Activated naive CD8-positive, alpha-beta T cell treated with anti-CD3 and anti-CD28 coated beads for 36 hours (primary cell): ENCODE measurements at regions not wholly inside any gene's neighbourhood (a gene's known extent, or its start where the extent isn't known, plus 50 kb on each side); places are given as distances from the start of the nearest gene placed in this dataset.

Experiments
- DNase-seq: peaks from one replicate; pipeline ENCODE4 v3.0.0; 2021
- H3K27ac Mint-ChIP-seq: one replicate; pipeline ENCODE4 v1.8.0; 2022; ENCODE audit warnings: mild to moderate bottlenecking, moderate library complexity, mixed read lengths
- H3K27me3 Mint-ChIP-seq: one replicate; pipeline ENCODE4 v1.8.0; 2022; ENCODE audit warnings: mild to moderate bottlenecking, mixed read lengths
- H3K36me3 Mint-ChIP-seq: one replicate; pipeline ENCODE4 v1.8.0; 2021; ENCODE audit warnings: mild to moderate bottlenecking, mixed read lengths
- H3K4me1 Mint-ChIP-seq: one replicate; pipeline ENCODE4 v1.8.0; 2021; ENCODE audit warnings: mixed read lengths
- H3K4me3 Mint-ChIP-seq: one replicate; pipeline ENCODE4 v1.8.0; 2022; ENCODE audit warnings: mild to moderate bottlenecking, moderate library complexity, mixed read lengths
- H3K9me3 Mint-ChIP-seq: one replicate; pipeline ENCODE4 v1.8.0; 2022; ENCODE audit warnings: mixed read lengths

DNA sequence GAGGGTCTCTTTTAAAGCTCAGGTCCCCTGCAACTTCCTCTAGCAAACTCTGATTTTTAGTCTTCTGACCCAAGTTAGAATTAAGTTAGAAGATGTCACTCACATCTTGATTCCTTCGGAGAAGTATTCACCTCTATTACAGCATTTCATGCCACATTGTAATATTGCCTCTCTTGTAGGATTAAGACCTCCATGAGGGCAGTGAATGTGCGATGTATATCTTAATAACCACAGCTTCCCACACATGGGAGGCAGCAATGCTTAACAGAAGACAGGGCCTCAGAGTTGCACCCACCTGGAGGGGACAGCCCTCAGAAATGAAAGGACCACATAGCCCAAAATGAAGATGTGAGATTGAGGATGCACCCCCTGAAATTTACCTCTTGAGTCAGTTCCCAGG lies 270.3 kb downstream of the HTR7 start:
- no peak overlapping the region for H3K27ac Mint-ChIP-seq
- no peaks in the 10 kb centered on the region for H3K36me3 Mint-ChIP-seq
- no peaks in the 10 kb centered on the region for H3K4me1 Mint-ChIP-seq
- no peaks in the 10 kb centered on the region for H3K9me3 Mint-ChIP-seq
- no peak for DNase-seq
- H3K27me3 Mint-ChIP-seq, result peaks cover 25% of the 10 kb centered on the region
- H3K4me3 Mint-ChIP-seq, result no peak overlapping the region

DNA sequence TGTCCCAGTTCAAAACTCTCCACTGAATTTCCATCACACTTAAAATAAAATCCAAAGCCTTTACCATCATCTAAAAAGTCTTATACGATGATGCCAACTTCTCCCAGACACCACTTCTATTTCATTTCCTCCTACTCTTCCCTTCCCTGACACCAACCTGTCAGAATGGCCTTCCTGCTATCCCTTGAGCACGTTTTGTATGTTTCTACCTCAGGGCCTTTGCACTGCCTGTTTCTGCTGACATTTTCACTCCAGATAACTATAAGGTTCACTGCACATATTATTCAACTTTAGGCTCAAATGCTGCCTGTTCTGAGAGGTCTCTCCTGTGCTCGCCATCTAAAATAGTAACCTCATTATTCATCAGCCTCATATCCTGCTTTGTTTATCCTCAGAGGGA lies 269.6 kb downstream of the HTR7 start:
- Mint-ChIP-seq H3K27ac (no peak overlapping the region), H3K27me3 (peaks cover 19% of the 10 kb centered on the region), H3K36me3 (no peaks in the 10 kb centered on the region), H3K9me3 (no peaks in the 10 kb centered on the region), H3K4me3 (no peak overlapping the region), H3K4me1 (no peaks in the 10 kb centered on the region)
- no peak for DNase-seq

DNA sequence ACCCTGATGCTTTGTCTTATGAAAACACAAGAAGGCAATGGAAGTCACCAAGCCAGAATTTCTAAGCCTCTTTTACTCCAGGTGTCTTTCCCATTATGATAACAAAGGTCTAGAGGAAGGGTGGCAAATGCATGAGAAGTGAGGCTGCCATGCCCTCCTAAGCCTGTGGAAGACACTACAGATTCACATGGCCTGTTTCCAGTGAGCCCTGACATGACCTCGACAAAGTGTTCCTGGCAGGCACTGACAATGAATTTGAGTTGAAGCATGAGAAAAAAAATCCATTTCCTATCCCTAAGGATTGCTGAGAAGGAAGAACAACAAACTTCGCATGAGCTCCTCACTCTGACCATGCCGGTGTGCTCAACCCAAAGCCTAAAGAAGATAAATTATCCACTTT lies 268.0 kb downstream of the HTR7 start:
- no peak overlapping the region for H3K4me3 Mint-ChIP-seq
- no peak overlapping the region for H3K27ac Mint-ChIP-seq
- peaks cover 17% of the 10 kb centered on the region for H3K27me3 Mint-ChIP-seq
- H3K9me3 Mint-ChIP-seq, result no peaks in the 10 kb centered on the region
- H3K4me1 Mint-ChIP-seq, result no peaks in the 10 kb centered on the region
- DNase-seq, result no peak
- H3K36me3 Mint-ChIP-seq, result no peaks in the 10 kb centered on the region

DNA sequence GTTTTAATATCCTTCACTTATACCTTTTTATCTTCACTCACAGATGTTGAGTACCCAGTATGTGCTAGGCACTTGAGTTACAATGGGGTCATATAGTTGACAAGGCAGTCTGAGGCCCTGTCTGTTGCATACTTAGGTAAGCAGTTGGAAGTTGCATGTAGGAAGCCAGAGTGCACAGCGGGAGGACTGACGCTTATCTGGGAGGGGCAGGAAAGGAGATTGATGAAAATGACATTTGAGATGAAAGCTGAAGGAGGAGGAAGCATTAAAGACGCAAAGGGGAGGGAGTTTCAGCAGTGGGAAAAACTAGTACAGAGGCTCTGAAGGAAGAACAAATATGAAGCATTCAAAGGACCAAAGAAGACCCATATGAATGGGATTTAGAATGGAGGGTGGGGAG lies 266.2 kb downstream of the HTR7 start:
- no peak overlapping the region for H3K4me3 Mint-ChIP-seq
- DNase-seq, result no peak
- no peak overlapping the region for H3K27ac Mint-ChIP-seq

DNA sequence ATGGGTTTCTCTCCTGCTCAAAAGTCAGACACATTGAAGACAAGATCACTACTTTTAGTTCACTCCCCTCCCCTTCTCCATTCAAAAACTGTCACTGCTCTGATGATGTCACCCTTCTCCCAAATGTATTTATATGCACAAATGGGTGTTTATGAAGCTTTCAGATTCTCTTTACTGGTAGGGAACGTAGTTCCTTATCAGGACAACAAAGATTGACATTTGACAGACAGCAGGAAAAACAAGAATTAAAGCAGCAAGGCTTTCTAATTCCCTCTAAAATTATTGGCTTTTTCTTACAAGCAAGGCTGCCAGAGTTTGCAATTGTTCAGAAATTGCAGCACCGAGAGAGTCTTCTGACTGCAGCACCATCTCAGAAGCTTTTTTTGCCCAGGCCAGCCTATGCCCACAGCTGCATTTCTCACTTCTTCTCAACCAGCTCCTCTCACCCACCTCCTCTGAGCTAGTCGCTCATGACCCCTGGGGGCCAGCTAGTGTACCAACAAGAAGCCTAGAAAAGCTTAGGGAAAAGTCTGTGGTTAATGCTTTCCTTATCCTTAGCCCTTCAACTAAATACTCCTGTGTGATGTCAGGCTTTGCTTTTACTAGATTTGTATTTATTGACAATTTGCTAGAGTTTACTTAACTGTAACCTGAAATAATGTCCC lies 265.1 kb downstream of the HTR7 start:
- Mint-ChIP-seq H3K27ac (no peak overlapping the region), H3K36me3 (no peaks in the 10 kb centered on the region), H3K4me1 (no peaks in the 10 kb centered on the region), H3K9me3 (no peaks in the 10 kb centered on the region), H3K4me3 (no peak overlapping the region), H3K27me3 (peaks cover 13% of the 10 kb centered on the region)
- DNase-seq, result no peak

More for the DNA sequence above, 266.2 kb downstream of the HTR7 start:
- H3K4me1 Mint-ChIP-seq, result no peaks in the 10 kb centered on the region
- H3K9me3 Mint-ChIP-seq, result no peaks in the 10 kb centered on the region
- H3K27me3 Mint-ChIP-seq, result peaks cover 14% of the 10 kb centered on the region
- H3K36me3 Mint-ChIP-seq, result no peaks in the 10 kb centered on the region

DNA sequence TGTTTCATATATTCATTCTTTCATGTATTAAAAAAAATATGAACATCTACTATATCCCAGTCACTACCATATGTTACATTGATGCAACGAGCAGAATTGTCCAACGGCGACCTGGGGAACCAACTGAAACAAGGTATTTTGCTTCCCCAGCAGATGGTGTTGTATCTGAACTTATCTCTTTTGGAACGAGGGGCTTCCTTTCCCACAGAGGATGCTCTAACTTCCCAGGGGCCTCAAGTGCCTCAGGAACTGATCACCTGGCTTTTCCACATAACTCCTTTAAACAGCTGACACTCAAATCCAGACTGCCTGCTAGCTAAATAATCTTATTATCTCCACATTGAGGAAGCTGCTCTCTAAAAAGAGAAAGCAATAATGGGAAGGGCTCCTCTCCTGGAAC lies 259.3 kb downstream of the HTR7 start:
- DNase-seq, result no peak
- H3K9me3 Mint-ChIP-seq, result no peaks in the 10 kb centered on the region
- no peaks in the 10 kb centered on the region for H3K36me3 Mint-ChIP-seq
- H3K4me3 Mint-ChIP-seq, result no peak overlapping the region
- no peaks in the 10 kb centered on the region for H3K27me3 Mint-ChIP-seq
- H3K27ac Mint-ChIP-seq, result no peak overlapping the region
- H3K4me1 Mint-ChIP-seq, result no peaks in the 10 kb centered on the region

DNA sequence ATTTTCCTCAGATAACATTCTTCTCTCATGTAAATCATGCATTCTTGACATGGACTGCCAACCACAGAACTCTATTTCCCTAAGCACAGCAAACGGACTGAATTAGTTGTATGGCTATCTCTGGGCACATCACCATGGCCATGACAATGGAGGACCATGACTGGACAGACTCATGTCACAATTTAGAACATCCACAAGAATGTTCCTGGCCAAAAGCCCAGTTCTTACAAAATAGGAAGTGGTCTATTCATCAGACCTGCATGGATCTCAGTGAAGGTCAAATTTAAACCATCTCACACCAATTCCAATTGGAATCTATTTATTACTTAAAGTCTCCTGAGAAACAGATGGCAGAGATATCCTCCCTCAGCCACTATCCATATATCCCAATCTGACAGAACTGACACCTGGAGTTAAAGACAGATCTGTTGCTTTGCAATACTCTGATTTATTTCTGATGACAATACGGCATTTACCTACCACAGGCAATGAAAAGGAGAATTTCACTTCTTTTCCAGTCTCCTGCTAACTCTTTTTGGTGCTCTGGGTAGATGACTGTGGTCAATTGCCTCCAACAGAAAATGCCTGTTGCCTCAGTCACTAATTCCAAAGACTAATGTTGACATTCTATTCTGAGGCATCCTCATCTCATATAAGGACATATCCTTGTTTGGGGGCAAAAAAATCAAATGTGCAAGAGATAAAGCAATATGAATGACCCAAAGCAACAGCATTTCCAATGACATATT lies 254.8 kb downstream of the HTR7 start:
- Mint-ChIP-seq H3K9me3 (peaks cover 2% of the 10 kb centered on the region), H3K4me1 (no peaks in the 10 kb centered on the region), H3K27ac (no peak overlapping the region), H3K27me3 (no peaks in the 10 kb centered on the region), H3K36me3 (no peaks in the 10 kb centered on the region), H3K4me3 (no peak overlapping the region)
- DNase-seq, result no peak

DNA sequence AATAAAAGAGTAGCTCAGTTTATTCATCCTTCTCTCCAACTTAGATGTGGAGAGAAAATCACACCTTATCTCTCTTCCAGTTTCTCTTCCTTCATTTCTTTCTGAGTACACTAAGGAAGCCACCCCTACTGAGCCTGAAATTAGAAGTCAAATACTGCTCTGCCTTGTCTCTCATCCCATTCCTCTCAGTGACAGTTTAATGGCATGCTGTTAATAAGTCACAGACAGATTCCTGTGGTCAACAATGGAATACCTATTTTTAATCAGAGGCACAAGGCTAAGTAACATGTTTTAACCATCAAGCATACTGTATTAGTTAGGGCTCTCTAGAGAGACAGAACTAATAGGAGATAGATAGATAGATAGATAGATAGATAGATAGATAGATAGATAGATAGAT lies 253.2 kb downstream of the HTR7 start:
- H3K9me3 Mint-ChIP-seq, result peaks cover 2% of the 10 kb centered on the region
- no peak overlapping the region for H3K4me3 Mint-ChIP-seq
- H3K27ac Mint-ChIP-seq, result no peak overlapping the region
- no peak for DNase-seq
- no peaks in the 10 kb centered on the region for H3K27me3 Mint-ChIP-seq
- no peaks in the 10 kb centered on the region for H3K4me1 Mint-ChIP-seq
- H3K36me3 Mint-ChIP-seq, result no peaks in the 10 kb centered on the region

DNA sequence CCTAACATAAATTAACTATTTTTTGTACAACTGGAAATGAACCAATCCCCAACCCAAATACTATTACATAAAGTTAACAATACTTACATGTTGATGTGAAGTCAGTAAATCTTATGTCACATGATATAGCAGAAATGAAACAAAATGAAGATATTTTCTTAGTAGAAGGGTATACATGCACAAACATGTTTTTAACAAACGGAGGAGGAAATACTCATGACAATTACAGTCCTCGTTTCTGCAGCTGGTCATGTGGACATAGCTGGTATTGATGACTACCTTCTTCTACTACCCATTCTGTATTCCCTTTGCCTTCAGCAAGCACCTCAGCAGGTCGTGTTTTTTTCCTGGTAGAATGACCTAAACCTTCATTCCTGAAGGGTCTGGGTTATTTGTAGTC lies 252.3 kb downstream of the HTR7 start:
- H3K36me3 Mint-ChIP-seq, result no peaks in the 10 kb centered on the region
- H3K4me3 Mint-ChIP-seq, result no peak overlapping the region
- H3K27me3 Mint-ChIP-seq, result no peaks in the 10 kb centered on the region
- peaks cover 2% of the 10 kb centered on the region for H3K9me3 Mint-ChIP-seq
- H3K4me1 Mint-ChIP-seq, result no peaks in the 10 kb centered on the region
- H3K27ac Mint-ChIP-seq, result no peak overlapping the region
- DNase-seq, result no peak

DNA sequence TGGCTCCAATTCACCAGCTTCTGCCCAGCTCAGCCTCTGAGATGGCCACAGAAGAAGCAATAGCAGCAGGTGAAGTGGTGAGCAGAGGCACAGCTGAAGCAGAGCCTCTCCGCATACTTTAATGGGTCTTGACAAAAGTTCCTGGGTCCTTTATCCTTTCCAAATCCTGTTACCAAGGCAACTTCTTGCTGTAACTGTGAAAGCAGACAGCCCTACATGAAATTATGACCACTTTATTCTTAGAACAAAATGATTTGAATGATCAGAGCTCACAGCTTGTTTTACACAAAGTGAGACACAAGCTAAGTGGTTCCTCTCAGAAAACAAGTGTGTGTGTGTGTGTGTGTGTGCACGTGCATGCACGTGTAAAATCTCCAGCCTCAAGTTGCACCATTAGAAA lies 245.6 kb downstream of the HTR7 start:
- Mint-ChIP-seq H3K36me3 (no peaks in the 10 kb centered on the region), H3K4me1 (no peaks in the 10 kb centered on the region), H3K27ac (no peak overlapping the region), H3K4me3 (no peak overlapping the region), H3K27me3 (no peaks in the 10 kb centered on the region), H3K9me3 (no peaks in the 10 kb centered on the region)
- no peak for DNase-seq

DNA sequence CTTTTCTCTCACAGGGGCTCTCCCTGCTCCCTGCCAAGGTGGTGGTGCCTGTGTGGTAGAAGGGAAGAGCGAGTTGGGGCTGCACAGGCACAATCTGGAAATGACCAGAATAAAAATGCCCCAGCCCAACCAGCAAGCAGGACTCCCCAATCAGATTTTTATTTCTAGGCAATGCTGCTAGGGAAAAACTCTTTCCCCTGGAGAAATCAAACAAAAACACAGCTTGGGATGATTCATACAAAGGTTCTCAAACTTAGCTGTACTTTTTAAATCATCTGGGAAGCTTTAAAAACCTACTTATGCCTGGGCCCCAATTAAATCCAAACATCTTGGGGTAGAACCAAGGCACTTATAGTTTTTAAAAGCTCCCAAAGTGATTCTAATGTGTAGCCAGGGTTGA lies 243.2 kb downstream of the HTR7 start:
- H3K27me3 Mint-ChIP-seq, result no peaks in the 10 kb centered on the region
- H3K27ac Mint-ChIP-seq, result no peak overlapping the region
- H3K9me3 Mint-ChIP-seq, result no peaks in the 10 kb centered on the region
- H3K4me1 Mint-ChIP-seq, result no peaks in the 10 kb centered on the region
- no peak for DNase-seq
- no peaks in the 10 kb centered on the region for H3K36me3 Mint-ChIP-seq
- H3K4me3 Mint-ChIP-seq, result no peak overlapping the region

DNA sequence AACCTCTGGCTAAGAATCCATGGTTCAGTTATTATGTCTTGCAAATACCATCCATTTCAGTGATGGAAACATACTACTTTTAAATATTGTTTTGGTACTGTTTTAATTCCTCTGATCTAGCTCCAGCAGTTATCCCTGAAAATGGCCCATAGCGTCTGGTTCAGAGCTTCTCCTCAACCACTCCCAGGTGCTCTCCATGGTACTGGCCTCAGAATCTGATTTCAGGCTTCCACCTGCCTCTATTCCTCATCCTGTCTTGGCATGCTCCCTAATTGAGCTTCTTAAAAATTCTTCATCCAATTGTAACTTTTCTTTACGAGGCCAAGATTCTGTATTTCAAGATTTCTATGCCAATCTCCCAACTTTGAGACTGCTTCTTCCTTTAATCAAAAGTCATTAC lies 236.3 kb downstream of the HTR7 start:
- DNase-seq, result no peak
- Mint-ChIP-seq H3K27me3 (peaks cover 8% of the 10 kb centered on the region), H3K9me3 (no peaks in the 10 kb centered on the region), H3K4me1 (no peaks in the 10 kb centered on the region), H3K27ac (no peak overlapping the region), H3K4me3 (no peak overlapping the region), H3K36me3 (no peaks in the 10 kb centered on the region)

DNA sequence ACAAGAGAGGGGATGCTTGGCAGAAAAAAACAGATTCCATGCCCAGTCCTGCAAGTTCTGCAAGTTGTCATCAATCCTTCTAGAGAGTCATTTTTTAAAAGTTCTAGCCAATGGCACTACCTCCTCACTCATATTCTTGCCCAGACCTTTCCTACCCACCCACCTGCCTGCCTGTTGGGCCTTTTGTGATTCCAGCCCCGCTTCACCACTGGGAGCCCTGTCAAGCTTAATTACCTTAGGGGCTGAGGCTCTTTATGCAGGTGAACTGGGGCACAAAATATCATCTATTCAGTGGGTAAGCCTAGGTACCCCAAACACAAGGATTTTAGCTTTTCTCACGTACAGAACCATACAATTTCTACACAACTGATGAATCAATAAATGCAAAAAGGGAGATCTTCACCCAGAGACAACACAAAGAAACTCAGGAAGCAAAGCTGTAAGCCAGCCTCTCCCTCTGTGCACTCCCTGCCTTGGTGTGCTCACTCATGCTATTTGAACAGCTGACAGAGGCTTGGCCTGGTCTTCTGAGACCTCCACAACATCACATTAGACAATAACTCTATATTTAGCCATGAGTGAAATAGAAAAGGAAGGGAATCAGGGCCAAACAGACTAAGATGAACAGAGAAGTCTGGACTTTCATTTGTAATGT lies 222.6 kb downstream of the HTR7 start:
- no peaks in the 10 kb centered on the region for H3K36me3 Mint-ChIP-seq
- no peaks in the 10 kb centered on the region for H3K9me3 Mint-ChIP-seq
- DNase-seq, result no peak
- no peak overlapping the region for H3K27ac Mint-ChIP-seq
- H3K27me3 Mint-ChIP-seq, result peaks cover 4% of the 10 kb centered on the region
- H3K4me3 Mint-ChIP-seq, result no peak overlapping the region
- no peaks in the 10 kb centered on the region for H3K4me1 Mint-ChIP-seq

DNA sequence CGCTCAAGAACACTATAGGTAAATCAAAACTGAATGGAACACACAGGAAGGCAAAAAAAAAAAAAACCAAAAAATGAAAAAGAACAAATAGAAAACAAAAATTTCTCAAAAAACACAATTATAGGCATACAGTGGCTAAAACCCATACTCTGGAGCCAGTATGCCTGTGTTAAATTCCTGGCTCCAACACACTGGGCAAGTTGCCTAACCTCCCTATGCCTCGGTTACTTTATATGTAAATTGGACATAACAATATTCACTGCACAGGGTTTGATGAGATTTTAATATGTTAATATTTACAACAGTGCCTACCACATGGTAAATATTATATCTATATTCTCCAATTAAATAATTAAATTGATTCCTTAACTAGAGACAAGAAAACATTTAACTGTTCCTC lies 217.1 kb downstream of the HTR7 start:
- H3K27ac Mint-ChIP-seq, result no peak overlapping the region
- H3K4me1 Mint-ChIP-seq, result no peaks in the 10 kb centered on the region
- H3K9me3 Mint-ChIP-seq, result no peaks in the 10 kb centered on the region
- H3K4me3 Mint-ChIP-seq, result no peak overlapping the region
- H3K36me3 Mint-ChIP-seq, result no peaks in the 10 kb centered on the region
- peaks cover 4% of the 10 kb centered on the region for H3K27me3 Mint-ChIP-seq
- DNase-seq, result no peak

DNA sequence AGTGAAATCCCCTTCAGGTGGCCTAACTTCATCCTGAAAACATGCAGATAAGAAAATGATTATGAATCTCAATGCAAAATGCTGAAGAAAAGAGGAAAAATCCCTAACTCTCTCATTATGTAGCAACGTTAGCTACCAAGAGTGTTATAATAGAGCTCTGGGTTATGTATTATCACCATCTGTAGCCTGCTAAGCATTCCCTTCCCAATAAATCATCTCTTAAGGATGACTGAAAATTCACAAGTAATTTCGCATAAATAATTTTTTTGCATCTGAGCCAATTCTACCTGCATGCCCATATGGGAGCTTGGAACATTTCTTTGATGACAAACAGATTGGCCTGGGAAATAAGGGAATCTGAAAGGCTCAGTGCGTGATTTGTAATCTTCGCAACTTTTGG lies 216.1 kb downstream of the HTR7 start:
- no peaks in the 10 kb centered on the region for H3K9me3 Mint-ChIP-seq
- DNase-seq, result no peak
- H3K27ac Mint-ChIP-seq, result no peak overlapping the region
- H3K4me1 Mint-ChIP-seq, result no peaks in the 10 kb centered on the region
- H3K36me3 Mint-ChIP-seq, result no peaks in the 10 kb centered on the region
- peaks cover 4% of the 10 kb centered on the region for H3K27me3 Mint-ChIP-seq
- H3K4me3 Mint-ChIP-seq, result no peak overlapping the region

DNA sequence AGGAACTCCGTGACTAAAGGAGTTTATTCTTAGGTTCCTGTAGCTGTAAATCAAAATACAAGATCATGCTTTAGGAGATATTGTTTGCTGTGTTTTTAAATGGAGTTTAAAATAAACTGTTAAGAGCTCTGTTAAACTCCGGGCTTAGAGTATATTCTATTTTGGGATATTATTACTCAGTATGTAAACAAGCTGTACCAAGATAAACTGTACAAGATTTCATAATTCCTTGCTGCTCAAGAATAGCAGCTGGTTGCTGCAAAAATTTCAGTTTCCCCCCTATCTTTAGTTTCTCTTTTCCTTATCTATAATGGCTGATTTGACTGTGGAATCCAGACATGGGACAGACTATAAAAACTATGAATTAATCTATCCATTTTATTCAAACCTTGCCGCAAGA lies 215.7 kb downstream of the HTR7 start:
- H3K9me3 Mint-ChIP-seq, result no peaks in the 10 kb centered on the region
- H3K27me3 Mint-ChIP-seq, result peaks cover 4% of the 10 kb centered on the region
- H3K4me1 Mint-ChIP-seq, result no peaks in the 10 kb centered on the region
- no peak overlapping the region for H3K27ac Mint-ChIP-seq
- DNase-seq, result no peak
- no peaks in the 10 kb centered on the region for H3K36me3 Mint-ChIP-seq
- no peak overlapping the region for H3K4me3 Mint-ChIP-seq
